ENCODE measurements at regions not wholly inside any gene's neighbourhood (a gene's known extent, or its start where the extent isn't known, plus 50 kb on each side); places are given as distances from the start of the nearest gene placed in this dataset.
"Not testable (repeated sequence)": the region's sequence is repeated elsewhere in the genome, so short reads cannot be mapped to it uniquely, and the experiment has no call there.

DNA sequence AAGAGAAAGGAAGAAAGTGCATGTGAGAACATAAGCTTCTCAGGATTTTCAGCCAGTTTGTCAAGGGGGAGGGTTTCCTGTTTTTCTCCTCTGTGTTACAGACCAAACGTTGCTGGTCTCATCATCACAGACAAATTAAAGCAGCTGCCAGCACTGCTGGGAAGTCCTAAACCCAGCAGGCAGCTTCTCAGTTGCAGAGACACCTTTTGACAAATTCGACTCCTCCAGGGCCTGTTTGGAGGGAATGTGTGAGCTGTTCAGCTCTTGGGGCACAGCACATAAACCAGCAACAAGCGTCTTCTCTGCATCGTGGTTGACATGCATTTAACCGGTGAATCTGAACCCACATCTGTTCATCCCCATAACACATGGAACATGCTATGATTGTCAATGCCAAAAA, 454.6 kb upstream of the RUNX1 start:
- no peak for DNase-seq (ENCODE audit: low read depth)

- DNase-seq (ENCODE audit: low read depth): no peak
Measured at GRCh38 chr21:35502821-35503220, 453.7 kb upstream of the RUNX1 start.

DNA sequence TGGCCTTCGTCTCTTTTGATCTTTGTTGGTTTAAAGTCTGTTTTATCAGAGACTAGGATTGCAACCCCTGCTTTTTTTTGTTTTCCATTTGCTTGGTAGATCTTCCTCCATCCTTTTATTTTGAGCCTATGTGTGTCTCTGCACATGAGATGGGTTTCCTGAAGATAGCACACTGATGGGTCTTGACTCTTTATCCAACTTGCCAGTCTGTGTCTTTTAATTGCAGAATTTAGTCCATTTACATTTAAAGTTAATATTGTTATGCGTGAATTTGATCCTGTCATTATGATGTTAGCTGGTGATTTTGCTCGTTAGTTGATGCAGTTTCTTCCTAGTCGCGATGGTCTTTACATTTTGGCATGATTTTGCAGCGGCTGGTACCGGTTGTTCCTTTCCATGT, 448.4 kb upstream of the RUNX1 start:
- not testable (repeated sequence) for DNase-seq (ENCODE audit: low read depth)

DNA sequence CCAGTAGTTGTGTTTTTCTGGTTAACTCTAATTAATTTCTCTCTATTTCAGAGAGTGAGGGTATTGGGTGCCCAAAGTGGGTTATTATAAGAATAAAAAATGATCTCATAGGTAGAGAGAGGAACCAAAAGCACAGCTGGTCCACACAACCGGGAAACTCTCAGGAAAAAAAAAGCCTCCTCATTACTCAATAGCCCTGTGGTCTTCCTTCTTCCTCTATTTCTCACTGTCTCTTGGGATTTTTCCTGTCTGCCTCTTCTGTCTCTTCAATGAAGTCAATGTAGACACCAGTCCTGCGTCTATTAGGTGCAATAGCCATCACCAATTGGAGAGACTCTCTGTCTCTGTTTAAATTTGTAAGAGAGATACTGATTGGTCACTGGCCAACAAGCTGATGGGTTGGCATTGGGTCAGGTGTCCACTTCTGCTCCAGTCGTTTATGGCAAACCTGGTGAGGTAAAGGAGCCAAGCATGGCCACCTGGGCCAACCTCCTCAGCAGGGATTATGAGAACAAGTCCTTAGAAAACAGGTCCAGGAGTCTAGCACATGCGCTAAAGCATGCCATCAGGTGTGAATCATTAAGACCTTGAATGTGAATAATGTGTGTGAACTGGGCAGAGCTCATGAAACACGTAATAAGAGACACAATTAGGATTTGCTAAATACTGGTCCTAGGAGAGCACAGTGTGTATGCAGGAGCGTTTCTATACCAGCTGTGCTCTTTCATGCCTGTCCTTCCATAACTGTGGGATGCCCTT, 443.0 kb upstream of the RUNX1 start:
- DNase-seq (ENCODE audit: low read depth): no peak

DNA sequence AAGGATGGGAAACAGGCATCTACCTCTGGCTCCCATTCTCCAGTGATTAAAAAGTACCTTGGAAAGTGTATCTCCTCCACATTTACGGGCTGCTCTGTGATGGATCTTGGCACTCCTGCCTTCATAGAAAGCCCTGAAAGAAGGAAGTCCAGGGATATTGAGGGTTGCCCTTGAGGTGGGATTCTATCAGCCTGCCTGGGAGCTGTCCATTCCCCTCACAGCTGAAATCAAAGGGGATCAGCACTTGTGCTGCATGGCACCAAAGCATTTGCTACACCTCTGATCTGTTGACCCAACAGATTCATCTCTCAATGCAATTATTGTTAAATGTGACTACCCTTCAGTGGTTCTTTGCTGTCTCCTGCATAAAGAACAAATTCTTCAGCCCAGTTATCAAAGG, 442.0 kb upstream of the RUNX1 start:
- no peak for DNase-seq (ENCODE audit: low read depth)

GRCh38 chr21:35489389-35489980, 440.4 kb upstream of the RUNX1 start:
- DNase-seq (ENCODE audit: low read depth): no peak

- DNase-seq (ENCODE audit: low read depth): no peak
Measured at GRCh38 chr21:35488946-35489345, 439.8 kb upstream of the RUNX1 start.

DNA sequence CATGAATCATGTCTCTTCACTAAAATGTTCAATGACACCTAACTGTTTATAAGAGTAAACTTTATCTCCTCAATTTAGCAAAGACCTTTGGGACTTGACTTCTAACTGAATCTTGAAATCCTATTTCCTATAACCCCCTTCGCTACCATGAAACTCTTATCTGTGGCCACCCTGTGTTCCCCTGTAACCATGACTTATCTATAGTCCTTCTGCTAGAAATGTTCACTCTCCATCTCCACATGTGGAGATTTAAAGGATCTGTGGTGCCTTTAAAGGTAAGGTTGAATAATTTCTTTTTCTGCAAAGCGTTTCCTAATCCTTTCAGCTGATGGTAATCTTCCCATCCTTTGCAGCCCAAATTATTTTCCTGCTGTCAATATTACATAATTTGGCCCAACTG, 436.3 kb upstream of the RUNX1 start:
- no peak for DNase-seq (ENCODE audit: low read depth)

GRCh38 chr21:35484851-35485250, 435.7 kb upstream of the RUNX1 start:
- no peak for DNase-seq (ENCODE audit: low read depth)

DNA sequence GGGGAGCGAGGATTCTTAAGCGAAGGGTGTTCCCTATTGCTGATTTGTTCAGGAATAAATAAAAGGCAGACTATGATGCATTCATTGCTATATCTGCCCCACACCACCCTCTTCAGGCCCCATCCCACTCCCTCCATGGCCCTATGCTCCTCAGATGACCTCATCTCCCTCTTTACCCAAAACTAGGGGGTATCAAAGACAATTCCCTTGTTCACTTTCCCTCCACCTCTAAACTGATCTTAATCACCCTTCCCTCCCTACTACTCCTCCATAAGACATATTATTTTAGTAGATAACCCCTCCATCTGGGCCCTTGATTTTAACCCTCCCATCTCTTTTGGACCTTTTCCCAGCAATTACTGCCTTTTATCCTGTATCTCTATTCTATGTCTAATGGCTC, 434.9 kb upstream of the RUNX1 start:
- DNase-seq (ENCODE audit: low read depth): no peak

DNA sequence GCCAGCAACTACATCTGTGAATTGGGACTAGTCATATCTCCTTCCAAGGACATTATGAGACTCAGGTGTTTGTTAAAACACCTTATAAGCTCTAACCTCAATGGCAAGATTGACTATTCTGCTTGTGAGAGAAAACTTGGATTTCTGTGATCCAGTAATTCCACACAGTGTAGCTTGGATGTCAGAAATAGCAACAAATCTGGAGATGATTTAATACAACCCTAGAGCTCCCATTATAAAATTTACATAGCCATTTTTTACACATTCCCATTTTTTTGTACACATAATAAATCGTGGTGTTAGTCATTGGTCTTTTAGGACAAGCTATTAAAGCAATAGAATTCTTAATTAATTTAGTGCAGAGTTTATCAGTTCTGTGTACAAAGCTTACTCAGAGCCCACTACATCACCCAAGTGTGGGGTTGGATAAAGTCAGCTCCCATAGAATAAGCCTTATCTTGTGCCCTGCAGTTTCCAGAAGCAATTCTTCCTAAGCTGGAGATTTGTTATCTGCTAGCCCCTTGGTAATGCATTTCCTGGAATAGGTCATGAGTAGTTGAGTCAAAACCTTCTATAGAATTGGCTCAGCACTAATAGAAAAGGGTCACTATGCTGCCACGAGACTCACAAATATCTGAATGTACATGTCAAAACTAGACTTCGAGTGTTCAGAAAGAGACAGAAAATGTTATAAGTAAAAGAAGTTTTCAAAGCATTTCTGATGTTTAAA, 434.0 kb upstream of the RUNX1 start:
- no peak for DNase-seq (ENCODE audit: low read depth)

GRCh38 chr21:35482096-35482495, 433.0 kb upstream of the RUNX1 start:
- DNase-seq (ENCODE audit: low read depth): no peak

DNA sequence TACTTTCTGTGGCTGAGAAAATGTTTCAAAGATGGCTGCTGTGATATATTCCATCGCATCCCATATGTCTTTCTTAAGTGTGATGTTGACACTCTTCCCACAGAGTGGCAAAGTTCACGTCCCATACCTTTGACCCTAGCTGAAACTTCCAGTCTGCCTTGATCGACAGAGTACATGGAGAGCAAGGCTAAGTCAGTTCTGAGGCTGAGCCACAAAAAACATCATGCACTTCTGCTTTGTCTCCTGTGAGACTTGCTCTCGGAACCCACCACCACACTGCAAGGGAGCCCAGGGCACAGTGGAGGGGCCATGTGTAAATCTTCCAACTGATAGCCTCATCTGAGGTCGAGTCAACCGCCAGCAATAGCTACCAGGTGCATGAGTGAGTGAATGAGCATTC, 431.9 kb upstream of the RUNX1 start:
- DNase-seq (ENCODE audit: low read depth): no peak

GRCh38 chr21:35479529-35479928, 430.4 kb upstream of the RUNX1 start:
- no peak for DNase-seq (ENCODE audit: low read depth)

DNA sequence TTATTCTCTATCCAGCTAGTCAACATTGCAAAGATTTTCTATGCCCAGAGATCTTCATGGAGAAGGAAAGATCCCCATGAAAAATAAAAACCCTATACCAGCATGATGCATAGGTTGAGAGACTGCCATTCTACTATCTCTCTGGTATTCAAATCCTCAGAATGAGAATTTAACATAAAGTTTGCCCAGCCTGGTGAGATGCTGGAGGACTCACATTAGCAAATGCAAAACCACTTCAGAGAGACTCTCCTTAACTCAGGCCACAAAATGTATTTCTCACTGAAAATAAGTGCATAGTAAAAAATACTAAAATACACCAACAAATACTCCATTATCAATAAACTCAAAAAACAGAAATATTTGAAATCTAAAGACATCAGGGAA, 430.0 kb upstream of the RUNX1 start:
- DNase-seq (ENCODE audit: low read depth): no peak

- no peak for DNase-seq (ENCODE audit: low read depth)
Measured at GRCh38 chr21:35478161-35479064, 429.3 kb upstream of the RUNX1 start.

GRCh38 chr21:35477622-35478021, 428.5 kb upstream of the RUNX1 start:
- no peak for DNase-seq (ENCODE audit: low read depth)

- DNase-seq (ENCODE audit: low read depth): peak; percentile 33
Measured at GRCh38 chr21:35476621-35477395, 427.7 kb upstream of the RUNX1 start.

DNA sequence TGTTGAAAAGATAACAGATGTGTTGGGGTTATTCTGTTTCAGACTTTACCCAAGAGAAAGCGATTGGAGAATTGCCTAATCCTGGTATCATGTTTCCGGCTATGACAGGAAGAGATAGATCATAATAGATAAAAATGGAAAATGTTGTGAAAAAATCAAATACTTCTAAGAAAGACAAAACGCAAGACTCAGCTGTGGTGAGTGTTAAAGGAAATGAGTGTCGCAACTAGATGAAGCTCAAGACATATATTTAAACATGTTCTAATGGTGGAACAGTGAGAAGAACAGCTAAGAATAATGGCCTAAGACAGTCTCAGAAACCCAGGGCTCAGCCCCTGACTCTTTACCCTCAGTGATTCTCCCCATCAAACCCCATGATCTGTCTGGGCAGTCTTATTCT, 426.7 kb upstream of the RUNX1 start:
- no peak for DNase-seq (ENCODE audit: low read depth)

GRCh38 chr21:35475009-35475408, 425.9 kb upstream of the RUNX1 start:
- DNase-seq (ENCODE audit: low read depth): no peak

GRCh38 chr21:35473496-35473895, 424.4 kb upstream of the RUNX1 start:
- no peak for DNase-seq (ENCODE audit: low read depth)
